Urinary bladder (tissue), 3 donors: ENCODE measurements at regions not wholly inside any gene's neighbourhood (a gene's known extent, or its start where the extent isn't known, plus 50 kb on each side); places are given as distances from the start of the nearest gene placed in this dataset.

Experiments
- DNase-seq: peaks from one replicate; pipeline ENCODE4 v3.0.0-alpha.2; 2015; ENCODE audit errors: extremely low spot score
- H3K27ac ChIP-seq: one replicate; pipeline ENCODE4 v1.5.1; 2013; ENCODE audit warnings: low read depth, mild to moderate bottlenecking, moderate library complexity
- H3K36me3 ChIP-seq: one replicate; pipeline ENCODE4 v1.6.1; 2013; ENCODE audit warnings: mild to moderate bottlenecking, moderate library complexity; ENCODE audit not compliant: insufficient read depth
- H3K4me1 ChIP-seq: one replicate; pipeline ENCODE4 v1.6.1; 2013; ENCODE audit warnings: mild to moderate bottlenecking, moderate library complexity; ENCODE audit not compliant: insufficient read depth
- H3K4me3 ChIP-seq: one replicate; pipeline ENCODE4 v1.5.1; 2013; ENCODE audit warnings: low read depth, low read length
- WGBS: extraction: QIAGEN DNeasy Blood & Tissue Kit; methylation state at CpG from one replicate; pipeline ENCODE4 v1.1.7; 2013; 5-methylcytosine and 5-hydroxymethylcytosine counted together
- donor health status: healthy with polysubstance abuse.
- donor health status: healthy.

GRCh38 chr12:98397323-98398105 lies 117.9 kb upstream of the TMPO start:
- Histone ChIP-seq H3K4me3 (peak overlapping the region; percentile 9), H3K27ac (no peak overlapping the region), H3K36me3 (no peaks in the 10 kb centered on the region), H3K4me1 (no peaks in the 10 kb centered on the region)
- DNase-seq, result peak; percentile 76
- WGBS, result 20% methylated on average over 33 of the region's 33 CpGs

DNA sequence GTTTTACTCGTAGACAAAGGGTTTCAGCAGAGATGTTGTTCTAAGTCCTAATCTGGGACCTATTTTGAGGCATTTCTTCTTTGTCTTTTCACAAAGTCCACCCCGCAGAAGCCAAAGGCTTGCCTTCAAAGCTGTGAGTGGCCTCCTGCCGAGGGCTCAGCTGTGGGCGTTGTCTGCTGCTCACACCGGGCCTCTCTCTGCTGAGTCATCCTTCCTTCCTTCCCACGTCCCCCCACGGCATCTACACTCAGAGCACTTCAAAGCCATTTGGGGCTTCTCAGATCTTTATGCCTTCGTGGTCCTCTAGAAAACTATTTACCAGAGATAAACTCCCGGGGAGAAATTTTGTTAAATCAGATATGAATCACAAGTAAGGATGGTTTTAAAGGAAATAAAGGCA lies 115.9 kb upstream of the TMPO start:
- Histone ChIP-seq H3K27ac (no peak overlapping the region), H3K36me3 (no peaks in the 10 kb centered on the region), H3K4me3 (no peak overlapping the region), H3K4me1 (no peaks in the 10 kb centered on the region)
- no peak for DNase-seq
- WGBS, result 32% methylated on average over 9 of the region's 9 CpGs

DNA sequence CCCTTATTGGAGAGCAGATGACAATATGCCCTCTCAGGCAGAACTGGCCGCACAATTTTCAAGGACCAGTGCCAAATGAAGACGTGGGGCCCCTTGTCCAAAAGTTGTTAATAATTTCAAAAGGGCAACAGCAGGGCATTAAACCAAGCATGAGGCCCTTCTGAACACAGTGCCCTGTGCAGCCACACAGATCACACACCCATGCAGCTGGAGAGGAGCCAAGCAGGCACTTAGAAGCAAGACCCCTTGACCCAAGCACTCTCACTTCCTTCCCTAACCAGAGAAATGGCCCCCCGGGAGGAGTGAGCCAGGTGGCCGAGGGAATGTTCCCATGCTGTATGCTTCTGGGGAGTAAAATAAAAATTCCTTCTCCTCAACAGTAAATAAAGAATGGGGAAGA lies 114.0 kb upstream of the TMPO start:
- H3K4me1 ChIP-seq, result no peaks in the 10 kb centered on the region
- no peak for DNase-seq
- H3K36me3 ChIP-seq, result no peaks in the 10 kb centered on the region
- H3K4me3 ChIP-seq, result no peak overlapping the region
- WGBS, result 52% methylated on average over 4 of the region's 4 CpGs
- H3K27ac ChIP-seq, result no peak overlapping the region

DNA sequence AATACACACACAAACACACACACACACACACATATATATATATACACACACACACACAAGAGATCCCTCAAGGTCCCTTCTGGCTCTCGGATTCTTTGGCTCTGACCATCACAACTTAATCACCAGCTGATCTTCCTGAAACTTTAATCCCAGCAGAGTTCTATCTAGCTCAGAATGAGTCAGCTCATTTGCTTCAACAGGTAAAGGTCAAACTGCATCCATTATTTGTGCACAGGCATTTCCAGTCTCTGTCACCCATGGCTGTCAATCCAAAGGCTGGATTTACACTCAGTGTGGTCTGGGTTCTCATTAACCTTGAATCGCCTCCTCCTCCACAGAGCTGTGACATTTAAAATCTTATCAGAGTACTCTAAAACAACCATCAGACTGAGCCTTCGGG lies 113.3 kb upstream of the TMPO start:
- DNase-seq, result no peak
- Histone ChIP-seq H3K4me3 (no peak overlapping the region), H3K36me3 (no peaks in the 10 kb centered on the region), H3K4me1 (no peaks in the 10 kb centered on the region), H3K27ac (no peak overlapping the region)
- 65% methylated on average over 3 of the region's 3 CpGs for WGBS

GRCh38 chr12:98402671-98403070 lies 112.7 kb upstream of the TMPO start:
- no peak overlapping the region for H3K27ac ChIP-seq
- H3K4me3 ChIP-seq, result no peak overlapping the region
- no peaks in the 10 kb centered on the region for H3K4me1 ChIP-seq
- no peak for DNase-seq
- no peaks in the 10 kb centered on the region for H3K36me3 ChIP-seq
- WGBS, result 93% methylated on average over 3 of the region's 3 CpGs

GRCh38 chr12:98403385-98403784 lies 112.0 kb upstream of the TMPO start:
- no peaks in the 10 kb centered on the region for H3K36me3 ChIP-seq
- H3K4me3 ChIP-seq, result no peak overlapping the region
- H3K4me1 ChIP-seq, result no peaks in the 10 kb centered on the region
- no peak for DNase-seq
- H3K27ac ChIP-seq, result no peak overlapping the region
- 99% methylated on average over 1 of the region's 1 CpG for WGBS

DNA sequence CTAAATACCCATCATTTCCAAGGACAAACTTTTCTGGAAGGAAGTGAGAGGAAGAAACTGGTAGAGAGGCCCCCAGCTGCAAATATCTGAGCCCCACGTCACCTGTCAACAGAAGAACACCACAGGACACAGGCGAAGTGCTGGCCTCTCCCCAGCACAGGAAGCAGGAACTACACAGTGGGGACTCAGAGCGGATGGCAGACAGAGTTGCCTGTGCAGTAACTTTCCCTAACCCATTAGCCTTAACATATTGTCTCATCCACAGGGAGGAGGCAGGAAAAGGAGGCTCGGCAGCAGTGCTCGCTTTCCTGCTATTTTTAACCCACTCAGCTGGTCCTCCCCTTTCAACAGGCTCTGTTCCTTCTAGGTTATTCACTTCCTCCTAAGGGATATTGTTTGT lies 111.5 kb upstream of the TMPO start:
- H3K27ac ChIP-seq, result no peak overlapping the region
- DNase-seq, result no peak
- H3K4me3 ChIP-seq, result no peak overlapping the region
- WGBS, result 72% methylated on average over 5 of the region's 5 CpGs
- no peaks in the 10 kb centered on the region for H3K36me3 ChIP-seq
- no peaks in the 10 kb centered on the region for H3K4me1 ChIP-seq

GRCh38 chr12:98405805-98406366 lies 109.5 kb upstream of the TMPO start:
- 77% methylated on average over 7 of the region's 7 CpGs for WGBS
- no peak overlapping the region for H3K27ac ChIP-seq
- H3K36me3 ChIP-seq, result no peaks in the 10 kb centered on the region
- H3K4me3 ChIP-seq, result no peak overlapping the region
- DNase-seq, result no peak
- H3K4me1 ChIP-seq, result no peaks in the 10 kb centered on the region

DNA sequence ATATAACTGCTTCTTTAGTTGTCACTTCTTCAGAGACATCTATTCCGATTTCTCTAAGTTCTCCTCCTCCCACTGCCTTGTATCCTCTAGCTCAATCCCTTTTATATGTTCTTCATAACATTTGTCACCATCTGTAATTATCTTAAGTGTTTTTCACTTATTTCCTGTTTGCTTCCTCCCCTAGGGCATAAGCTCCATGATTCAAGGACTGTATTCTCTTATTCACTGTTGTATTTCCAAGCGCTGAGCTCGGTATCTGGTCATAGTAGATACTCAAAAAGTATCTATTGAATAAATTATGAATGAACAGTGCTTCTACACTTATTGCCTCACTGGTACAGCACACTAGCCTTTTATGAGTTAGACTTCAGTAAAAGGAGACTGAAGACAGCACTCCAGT lies 109.0 kb upstream of the TMPO start:
- Histone ChIP-seq H3K4me1 (no peaks in the 10 kb centered on the region), H3K4me3 (no peak overlapping the region), H3K36me3 (no peaks in the 10 kb centered on the region), H3K27ac (no peak overlapping the region)
- DNase-seq, result no peak
- 95% methylated on average over 3 of the region's 3 CpGs for WGBS

DNA sequence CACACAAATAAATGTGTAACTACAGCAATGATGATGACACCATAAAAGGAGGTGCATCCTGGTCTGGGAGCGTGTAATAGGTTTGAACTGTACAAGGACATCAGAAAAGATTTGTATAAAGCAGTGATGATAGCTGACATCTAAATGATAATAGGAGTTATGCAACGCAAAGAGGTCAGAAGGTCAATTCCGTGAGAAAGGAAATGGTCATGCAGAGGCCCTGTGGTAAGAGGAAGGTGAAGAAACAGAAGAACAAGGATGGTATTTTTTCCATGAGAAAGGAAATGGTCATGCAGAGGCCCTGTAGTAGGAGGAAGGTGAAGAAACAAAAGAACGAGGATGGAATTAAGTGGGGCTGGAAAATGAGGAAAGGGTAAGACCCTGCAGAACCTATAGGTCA lies 106.7 kb upstream of the TMPO start:
- Histone ChIP-seq H3K4me3 (no peak overlapping the region), H3K4me1 (no peaks in the 10 kb centered on the region), H3K27ac (no peak overlapping the region), H3K36me3 (no peaks in the 10 kb centered on the region)
- DNase-seq, result no peak
- WGBS, result 79% methylated on average over 4 of the region's 4 CpGs

GRCh38 chr12:98409548-98409947 lies 105.8 kb upstream of the TMPO start:
- WGBS, result 50% methylated on average over 1 of the region's 1 CpG
- Histone ChIP-seq H3K4me3 (no peak overlapping the region), H3K27ac (no peak overlapping the region), H3K36me3 (no peaks in the 10 kb centered on the region), H3K4me1 (no peaks in the 10 kb centered on the region)
- no peak for DNase-seq

DNA sequence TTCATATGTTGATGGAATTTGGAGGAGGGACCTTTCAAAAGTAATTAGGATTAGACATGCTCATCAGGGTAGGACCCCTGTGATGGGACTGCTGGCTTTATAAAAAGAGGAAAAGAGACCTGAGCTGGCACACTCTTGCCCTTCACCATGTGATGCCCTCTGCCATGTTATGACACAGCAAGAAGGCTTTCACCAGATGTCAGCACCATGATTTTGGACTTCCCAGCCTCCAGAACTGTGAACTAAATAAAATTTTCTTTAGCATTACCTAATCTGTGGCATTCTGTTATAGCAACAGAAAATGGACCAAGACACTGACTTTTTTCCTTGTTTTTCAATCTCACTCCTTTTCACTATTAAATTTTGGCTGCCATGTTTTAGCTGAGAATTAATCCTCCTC lies 105.0 kb upstream of the TMPO start:
- H3K4me3 ChIP-seq, result no peak overlapping the region
- H3K27ac ChIP-seq, result no peak overlapping the region
- no peaks in the 10 kb centered on the region for H3K36me3 ChIP-seq
- no peaks in the 10 kb centered on the region for H3K4me1 ChIP-seq
- no peak for DNase-seq

DNA sequence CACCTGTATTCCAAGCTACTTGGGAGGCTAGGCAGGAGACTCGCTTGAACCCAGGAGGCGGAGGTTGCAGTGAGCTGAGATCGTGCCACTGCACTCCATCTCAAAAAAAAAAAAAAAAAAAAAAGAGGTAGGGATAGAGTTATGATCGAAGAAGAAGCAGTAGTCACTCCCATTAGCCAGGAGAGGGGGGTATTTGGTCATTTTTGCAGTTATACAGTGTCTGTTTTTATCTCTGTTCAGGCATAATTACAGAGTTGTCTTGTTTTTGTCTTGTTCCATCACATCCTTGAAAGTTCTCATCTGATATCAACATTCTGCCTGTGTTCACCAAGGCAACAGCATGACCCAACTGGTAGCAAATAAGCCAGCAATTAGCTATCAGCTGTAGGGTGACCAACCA lies 98.5 kb upstream of the TMPO start:
- H3K27ac ChIP-seq, result no peak overlapping the region

DNA sequence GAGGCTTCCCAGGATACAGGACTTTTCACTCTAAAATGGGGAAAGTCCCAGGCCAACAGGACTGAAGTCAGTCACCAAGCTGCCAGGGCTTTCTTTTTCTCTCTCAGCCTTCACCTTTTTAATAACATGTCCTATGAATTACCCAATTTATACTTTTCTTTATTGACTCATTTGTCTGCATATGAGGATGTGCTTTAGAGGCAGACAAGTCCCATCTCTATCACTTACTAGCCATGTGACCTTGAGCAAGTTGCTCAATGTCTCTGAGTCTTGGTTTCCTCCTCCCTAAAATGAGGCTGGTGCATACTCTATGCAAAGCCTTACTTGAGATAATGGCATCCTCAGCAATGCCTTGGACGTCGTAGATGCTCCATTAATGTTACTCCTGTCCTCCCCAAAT lies 98.1 kb upstream of the TMPO start:
- DNase-seq, result no peak
- 88% methylated on average over 2 of the region's 2 CpGs for WGBS
- H3K4me1 ChIP-seq, result no peaks in the 10 kb centered on the region
- H3K36me3 ChIP-seq, result no peaks in the 10 kb centered on the region
- H3K27ac ChIP-seq, result no peak overlapping the region
- no peak overlapping the region for H3K4me3 ChIP-seq

More for the DNA sequence above, 98.5 kb upstream of the TMPO start:
- Histone ChIP-seq H3K4me1 (no peaks in the 10 kb centered on the region), H3K4me3 (no peak overlapping the region), H3K36me3 (no peaks in the 10 kb centered on the region)
- 61% methylated on average over 4 of the region's 4 CpGs for WGBS
- DNase-seq, result no peak
